B cell (primary cell): ENCODE measurements at regions not wholly inside any gene's neighbourhood (a gene's known extent, or its start where the extent isn't known, plus 50 kb on each side); places are given as distances from the start of the nearest gene placed in this dataset.

Experiments used
- EZH2 ChIP-seq: IDR thresholded peaks from 2 replicates; pipeline ENCODE4 v1.6.1; 2012; ENCODE audit warnings: borderline replicate concordance, low read depth, mild to moderate bottlenecking, moderate library complexity, low read length; ENCODE audit not compliant: insufficient read depth, poor library complexity, severe bottlenecking
- TF ChIP-seq, protein P1 (sequence below): fragments of 200-600 bp; IDR thresholded peaks from one replicate; pipeline ENCODE4 v1.8.0; 2022; ENCODE audit warnings: antibody characterized with exemption, mild to moderate bottlenecking

DNA sequence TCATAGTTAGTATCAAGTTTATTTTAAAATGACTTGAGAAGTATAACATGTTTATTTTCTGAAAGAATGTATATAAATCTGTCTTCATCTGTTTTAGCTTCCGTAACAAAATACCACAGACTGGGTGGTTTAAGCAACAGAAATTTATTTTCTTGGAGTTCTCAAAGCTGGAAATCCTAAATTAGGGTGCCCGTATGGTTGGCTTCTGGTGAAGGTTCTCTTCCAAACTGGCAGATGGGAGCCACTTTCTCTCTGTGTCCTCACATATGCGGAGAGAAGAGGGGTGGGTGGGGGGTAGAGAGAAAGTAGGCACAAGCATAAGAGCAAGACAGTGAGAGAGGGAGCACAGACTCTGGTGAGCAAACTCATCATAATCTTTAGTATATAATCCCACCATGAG lies 142.3 kb downstream of the ZIC1 start:
- TF ChIP-seq, protein P1, sequence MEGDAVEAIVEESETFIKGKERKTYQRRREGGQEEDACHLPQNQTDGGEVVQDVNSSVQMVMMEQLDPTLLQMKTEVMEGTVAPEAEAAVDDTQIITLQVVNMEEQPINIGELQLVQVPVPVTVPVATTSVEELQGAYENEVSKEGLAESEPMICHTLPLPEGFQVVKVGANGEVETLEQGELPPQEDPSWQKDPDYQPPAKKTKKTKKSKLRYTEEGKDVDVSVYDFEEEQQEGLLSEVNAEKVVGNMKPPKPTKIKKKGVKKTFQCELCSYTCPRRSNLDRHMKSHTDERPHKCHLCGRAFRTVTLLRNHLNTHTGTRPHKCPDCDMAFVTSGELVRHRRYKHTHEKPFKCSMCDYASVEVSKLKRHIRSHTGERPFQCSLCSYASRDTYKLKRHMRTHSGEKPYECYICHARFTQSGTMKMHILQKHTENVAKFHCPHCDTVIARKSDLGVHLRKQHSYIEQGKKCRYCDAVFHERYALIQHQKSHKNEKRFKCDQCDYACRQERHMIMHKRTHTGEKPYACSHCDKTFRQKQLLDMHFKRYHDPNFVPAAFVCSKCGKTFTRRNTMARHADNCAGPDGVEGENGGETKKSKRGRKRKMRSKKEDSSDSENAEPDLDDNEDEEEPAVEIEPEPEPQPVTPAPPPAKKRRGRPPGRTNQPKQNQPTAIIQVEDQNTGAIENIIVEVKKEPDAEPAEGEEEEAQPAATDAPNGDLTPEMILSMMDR = no peak
- TF ChIP-seq EZH2 = no peak
